CD4-positive, alpha-beta T cell treated with Interleukin-4 for 1 hour (primary cell): ENCODE measurements at regions not wholly inside any gene's neighbourhood (a gene's known extent, or its start where the extent isn't known, plus 50 kb on each side); places are given as distances from the start of the nearest gene placed in this dataset.

Experiments used
- DNase-seq, 2 donors: peaks; one replicate each; pipeline ENCODE4 v3.0.0-alpha.2; 2020 to 2022

GRCh38 chrX:39904816-39905537, 192.8 kb downstream of the BCOR start:
- DNase-seq, result no peak

GRCh38 chrX:39905538-39905891, 192.2 kb downstream of the BCOR start:
- no peak for DNase-seq

GRCh38 chrX:39905946-39906345, 191.8 kb downstream of the BCOR start:
- no peak for DNase-seq

GRCh38 chrX:39907964-39908661, 189.6 kb downstream of the BCOR start:
- DNase-seq, result peak in 1 of 2 donors; percentile 48

GRCh38 chrX:39909996-39910395, 187.8 kb downstream of the BCOR start:
- DNase-seq, result no peak

GRCh38 chrX:39910651-39911050, 187.1 kb downstream of the BCOR start:
- no peak for DNase-seq

GRCh38 chrX:39911278-39911897, 186.4 kb downstream of the BCOR start:
- no peak for DNase-seq

GRCh38 chrX:39912126-39912525, 185.6 kb downstream of the BCOR start:
- DNase-seq, result no peak

- DNase-seq, result no peak
Measured at GRCh38 chrX:39915081-39915480, 182.7 kb downstream of the BCOR start.

GRCh38 chrX:39915596-39915995, 182.2 kb downstream of the BCOR start:
- DNase-seq, result no peak

- no peak for DNase-seq
Measured at GRCh38 chrX:39921838-39922237, 175.9 kb downstream of the BCOR start.

- DNase-seq, result no peak
Measured at GRCh38 chrX:39922488-39922887, 175.3 kb downstream of the BCOR start.

GRCh38 chrX:39922926-39923325, 174.8 kb downstream of the BCOR start:
- DNase-seq, result no peak

GRCh38 chrX:39927380-39927779, 170.4 kb downstream of the BCOR start:
- no peak for DNase-seq

- no peak for DNase-seq
Measured at GRCh38 chrX:39928704-39929378, 168.9 kb downstream of the BCOR start.

GRCh38 chrX:39929379-39930025, 168.3 kb downstream of the BCOR start:
- no peak for DNase-seq

GRCh38 chrX:39930786-39931528, 166.8 kb downstream of the BCOR start:
- no peak for DNase-seq

- DNase-seq, result no peak
Measured at GRCh38 chrX:39931529-39932282, 166.1 kb downstream of the BCOR start.

GRCh38 chrX:39935411-39936064, 162.2 kb downstream of the BCOR start:
- DNase-seq, result no peak

GRCh38 chrX:39936886-39937770, 160.6 kb downstream of the BCOR start:
- peak in 1 of 2 donors; percentile 39 for DNase-seq
